ENCODE measurements at regions not wholly inside any gene's neighbourhood (a gene's known extent, or its start where the extent isn't known, plus 50 kb on each side); places are given as distances from the start of the nearest gene placed in this dataset.

GRCh38 chr22:47474895-47475294 is 712.4 kb downstream of the TBC1D22A start:
- no peak for TF ChIP-seq CTCF (conservative IDR thresholded peaks at IDR 0.05; ENCODE audit: low read depth in 2 of 2)
- no peak for TF ChIP-seq EZH2 (IDR thresholded peaks at IDR 0.05; ENCODE audit: low read depth, unreplicated experiment)
- no peak for TF ChIP-seq POLR2AphosphoS5 (IDR thresholded peaks at IDR 0.05; ENCODE audit: low read depth)
- no peak for TF ChIP-seq REST (IDR thresholded peaks at IDR 0.05; ENCODE audit: unreplicated experiment)
- TF ChIP-seq CREB1 (CRISPR knock-in tag; IDR thresholded peaks at IDR 0.05; ENCODE audit: low read depth): no peak
- TF ChIP-seq ZNF331 (CRISPR knock-in tag; IDR thresholded peaks at IDR 0.05; ENCODE audit: low read depth): no peak
- TF ChIP-seq JUNB (IDR thresholded peaks at IDR 0.05; ENCODE audit: unreplicated experiment): no peak
- TF ChIP-seq NANOG (IDR thresholded peaks at IDR 0.05; ENCODE audit: borderline replicate concordance): no peak
- no peak for TF ChIP-seq ZNF114 (CRISPR knock-in tag; IDR thresholded peaks at IDR 0.05)

Data from GM23338 (cell line).